Stomach (tissue), 4 donors: ENCODE measurements at regions not wholly inside any gene's neighbourhood (a gene's known extent, or its start where the extent isn't known, plus 50 kb on each side); places are given as distances from the start of the nearest gene placed in this dataset.

Experiments used
- POLR2A ChIP-seq, 4 donors: fragments of 450-650 bp; IDR thresholded peaks; one replicate each; pipeline ENCODE4 v1.6.1; 2016; ENCODE audit warnings: antibody characterized with exemption in 4 of 4, control low read depth in 2 of 4, mild to moderate bottlenecking in 1 of 4, moderate library complexity in 1 of 4
- POLR2AphosphoS5 ChIP-seq, 3 donors: sonication (generic); formaldehyde crosslinking; IDR thresholded peaks; one replicate each; pipeline ENCODE4 v1.6.1; 2016; ENCODE audit warnings: antibody characterized with exemption in 3 of 3
- TF ChIP-seq, protein P1 (sequence below), 7 experiments: fragments of 450-650 bp in 4 of 7; fragments of 200-600 bp in 3 of 7; sonication (generic) in 3 of 7; IDR thresholded peaks; one replicate each; pipeline ENCODE4 v1.5.1; 2016 to 2019; ENCODE audit warnings: antibody characterized with exemption in 7 of 7, control low read depth in 2 of 7, mild to moderate bottlenecking in 1 of 7

DNA sequence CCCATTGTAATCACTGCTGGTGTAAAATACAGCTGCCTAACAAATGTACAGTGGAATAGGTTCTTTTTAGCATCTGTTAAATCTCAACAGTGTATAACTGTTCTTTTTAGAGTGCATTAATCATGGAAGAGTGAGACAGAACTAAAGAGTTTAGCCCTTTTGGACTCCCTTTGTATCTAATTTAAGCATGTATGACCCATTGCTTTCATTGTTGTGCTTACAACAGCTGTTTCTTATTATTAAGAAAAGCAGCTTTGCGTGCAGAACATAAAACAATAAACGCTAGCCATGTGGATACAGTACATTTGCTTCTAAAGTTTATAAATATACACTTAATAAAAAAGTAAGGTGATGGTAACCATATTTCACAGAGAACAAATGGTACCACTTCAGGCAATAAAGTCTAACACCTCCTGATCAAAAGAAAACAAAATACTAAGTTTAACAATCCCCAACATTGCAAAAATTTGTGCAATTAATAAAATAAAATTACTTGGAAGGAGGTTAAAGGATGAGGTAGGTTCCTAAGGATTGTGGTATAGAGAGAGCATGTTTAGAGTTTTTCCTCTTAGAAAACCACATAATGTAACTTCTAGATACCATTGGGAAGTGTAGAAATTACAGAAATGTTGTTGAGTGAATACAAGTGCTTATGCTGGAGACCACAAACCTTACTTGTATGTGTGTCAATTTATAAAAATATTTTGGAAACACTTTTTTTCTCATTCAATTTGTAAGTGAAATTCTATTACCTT, 448.7 kb downstream of the SLC6A15 start:
- TF ChIP-seq, protein P1, sequence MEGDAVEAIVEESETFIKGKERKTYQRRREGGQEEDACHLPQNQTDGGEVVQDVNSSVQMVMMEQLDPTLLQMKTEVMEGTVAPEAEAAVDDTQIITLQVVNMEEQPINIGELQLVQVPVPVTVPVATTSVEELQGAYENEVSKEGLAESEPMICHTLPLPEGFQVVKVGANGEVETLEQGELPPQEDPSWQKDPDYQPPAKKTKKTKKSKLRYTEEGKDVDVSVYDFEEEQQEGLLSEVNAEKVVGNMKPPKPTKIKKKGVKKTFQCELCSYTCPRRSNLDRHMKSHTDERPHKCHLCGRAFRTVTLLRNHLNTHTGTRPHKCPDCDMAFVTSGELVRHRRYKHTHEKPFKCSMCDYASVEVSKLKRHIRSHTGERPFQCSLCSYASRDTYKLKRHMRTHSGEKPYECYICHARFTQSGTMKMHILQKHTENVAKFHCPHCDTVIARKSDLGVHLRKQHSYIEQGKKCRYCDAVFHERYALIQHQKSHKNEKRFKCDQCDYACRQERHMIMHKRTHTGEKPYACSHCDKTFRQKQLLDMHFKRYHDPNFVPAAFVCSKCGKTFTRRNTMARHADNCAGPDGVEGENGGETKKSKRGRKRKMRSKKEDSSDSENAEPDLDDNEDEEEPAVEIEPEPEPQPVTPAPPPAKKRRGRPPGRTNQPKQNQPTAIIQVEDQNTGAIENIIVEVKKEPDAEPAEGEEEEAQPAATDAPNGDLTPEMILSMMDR (IDR thresholded peaks at IDR 0.05): no peak
- no peak for TF ChIP-seq POLR2AphosphoS5 (IDR thresholded peaks at IDR 0.05)
- TF ChIP-seq POLR2A (IDR thresholded peaks at IDR 0.05): no peak
